ENCODE measurements at regions not wholly inside any gene's neighbourhood (a gene's known extent, or its start where the extent isn't known, plus 50 kb on each side); places are given as distances from the start of the nearest gene placed in this dataset.
A peak's percentile ranks its signal among the peaks of the same experiment; 100 is the strongest.

GRCh38 chr15:62344806-62345539 is 179.9 kb upstream of the C2CD4B start:
- TF ChIP-seq EZH2phosphoT487 (IDR thresholded peaks at IDR 0.05; ENCODE audit: low read length): no peak
- peak; percentile 70 for TF ChIP-seq CTCF (IDR thresholded peaks at IDR 0.05; ENCODE audit: low read length)
- TF ChIP-seq EZH2 (optimal IDR thresholded peaks at IDR 0.05; ENCODE audit: low read depth, low read length): no peak

All from MM.1S (cell line).